ENCODE measurements at regions not wholly inside any gene's neighbourhood (a gene's known extent, or its start where the extent isn't known, plus 50 kb on each side); places are given as distances from the start of the nearest gene placed in this dataset.

- DNase-seq: no peak
Measured at GRCh38 chr4:37124800-37125199, 119.7 kb upstream of the NWD2 start.

DNA sequence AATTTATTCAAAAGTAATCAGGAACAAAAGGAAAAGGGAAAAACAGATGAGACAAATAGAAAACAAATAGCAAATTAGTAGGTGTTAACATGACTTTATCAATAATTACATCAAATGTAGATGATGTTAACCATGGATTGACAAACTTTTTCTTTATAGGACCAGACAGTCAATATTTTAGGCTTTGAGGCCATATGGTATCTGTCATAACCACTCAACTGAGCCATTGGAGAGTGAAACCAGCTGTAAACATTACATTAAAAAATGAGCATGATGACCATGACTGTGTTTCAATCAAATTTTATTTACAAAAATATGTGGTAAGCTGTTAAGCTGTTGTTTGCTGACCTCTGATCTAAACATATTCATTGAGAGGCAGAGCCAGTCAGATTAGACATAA, 118.5 kb upstream of the NWD2 start:
- no peak for DNase-seq

DNA sequence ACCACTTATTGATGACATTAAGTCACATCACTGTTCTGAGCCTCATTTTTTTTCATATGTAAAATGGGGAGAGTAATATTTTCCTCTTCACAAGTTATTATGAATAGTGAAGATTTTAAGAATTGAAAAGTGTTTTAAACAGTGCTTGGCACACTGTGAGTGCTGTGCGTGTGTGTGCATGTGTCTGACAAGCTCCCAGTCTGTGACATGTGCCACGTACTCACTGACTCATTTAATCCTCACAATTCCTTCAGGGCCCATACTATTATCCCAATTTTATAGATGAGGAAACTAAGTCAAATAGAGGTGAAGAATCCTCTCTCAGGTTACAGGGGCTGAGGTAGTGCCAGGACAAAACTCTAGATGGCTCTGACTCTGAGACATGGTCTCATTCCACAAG, 114.1 kb upstream of the NWD2 start:
- no peak for DNase-seq

- no peak for DNase-seq
Measured at GRCh38 chr4:37132351-37132974, 112.1 kb upstream of the NWD2 start.

DNA sequence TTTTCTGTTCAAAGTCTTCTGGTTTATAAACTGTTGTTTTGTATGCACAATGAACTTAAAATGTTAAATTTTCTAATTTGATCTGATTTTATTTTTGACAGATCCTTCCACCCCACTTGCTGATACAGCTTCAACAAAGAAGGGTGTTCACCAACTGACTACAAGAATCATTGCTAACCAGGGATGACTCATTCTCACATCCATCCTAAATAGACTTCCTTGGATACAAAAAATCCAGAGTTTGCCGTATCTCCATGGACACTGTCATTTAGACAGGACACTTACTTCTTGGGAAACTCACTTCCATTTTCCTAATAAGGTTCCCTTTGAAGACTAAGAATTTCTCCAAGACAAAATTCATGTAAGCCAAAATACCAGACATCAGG, 111.6 kb upstream of the NWD2 start:
- no peak for DNase-seq

GRCh38 chr4:37138019-37138653, 106.4 kb upstream of the NWD2 start:
- no peak for DNase-seq

DNA sequence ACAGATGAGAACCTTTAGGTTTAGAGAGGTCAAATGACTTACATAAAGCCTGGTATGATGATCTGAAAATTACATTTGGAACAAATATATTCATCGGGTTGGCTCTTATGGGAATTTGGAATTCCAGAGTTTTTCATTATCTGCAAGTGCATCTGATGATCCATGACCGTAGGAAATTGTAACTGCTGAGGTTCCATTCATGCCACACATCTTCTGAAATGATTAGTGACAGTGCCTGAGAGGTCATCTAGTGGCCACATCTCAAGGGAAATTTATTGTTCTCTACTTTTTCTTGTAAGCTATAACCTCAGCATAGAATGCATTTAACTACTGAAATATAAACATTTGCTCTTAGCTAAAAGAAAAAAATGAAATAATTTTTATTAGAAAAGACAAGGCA, 105.8 kb upstream of the NWD2 start:
- no peak for DNase-seq

DNA sequence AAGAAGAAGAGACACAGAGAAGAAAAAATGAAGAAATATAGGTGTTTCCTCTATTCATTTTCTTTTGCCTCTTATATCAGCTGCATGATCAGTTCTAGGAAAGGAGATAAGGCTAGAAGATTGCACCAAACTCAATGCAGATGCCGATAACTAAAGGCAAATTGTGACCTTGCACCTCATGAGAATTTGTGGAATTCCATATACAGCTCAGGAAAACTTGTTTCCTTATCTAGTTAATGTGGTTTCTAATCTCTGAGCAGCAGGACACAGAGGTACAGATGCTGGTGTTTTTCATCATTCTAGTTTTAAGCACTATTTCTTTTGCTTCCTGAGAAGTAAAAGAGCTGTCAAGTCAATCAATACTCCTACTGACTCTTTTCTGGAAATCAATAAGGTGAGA, 104.6 kb upstream of the NWD2 start:
- DNase-seq: no peak

- no peak for DNase-seq
Measured at GRCh38 chr4:37146260-37146659, 98.3 kb upstream of the NWD2 start.

DNA sequence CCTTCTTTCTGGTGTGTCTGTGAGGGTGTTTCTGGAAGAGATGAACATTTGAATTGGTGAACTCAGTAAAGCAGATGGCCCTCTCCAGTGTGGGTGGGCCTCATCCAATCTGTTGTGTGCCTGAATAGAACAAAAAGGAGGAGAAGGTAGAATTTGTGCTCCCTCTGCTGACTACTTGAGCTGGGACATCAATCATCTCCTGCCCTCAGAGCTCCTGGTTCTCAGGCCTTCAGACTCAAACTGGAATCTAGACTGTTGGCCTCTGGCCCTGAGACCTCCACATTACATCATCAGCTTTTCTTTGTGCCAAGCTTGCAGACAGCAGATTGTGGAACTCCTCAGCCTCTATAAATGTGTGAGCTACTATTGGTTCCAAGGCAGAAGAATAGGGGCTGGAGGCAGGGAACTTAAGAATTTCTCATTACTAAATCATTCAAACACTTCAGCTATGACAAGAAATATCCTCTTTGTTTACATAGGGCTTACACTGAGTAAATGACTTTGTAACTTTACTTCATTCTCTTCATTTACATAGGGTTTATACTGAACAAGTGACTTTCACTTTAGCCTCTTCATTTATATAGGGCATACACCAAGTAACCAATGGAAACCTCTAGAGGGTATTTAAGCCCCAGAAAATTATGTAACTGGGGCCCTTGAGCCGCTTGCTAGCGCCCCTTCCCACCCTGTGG, 86.9 kb upstream of the NWD2 start:
- no peak for DNase-seq

DNA sequence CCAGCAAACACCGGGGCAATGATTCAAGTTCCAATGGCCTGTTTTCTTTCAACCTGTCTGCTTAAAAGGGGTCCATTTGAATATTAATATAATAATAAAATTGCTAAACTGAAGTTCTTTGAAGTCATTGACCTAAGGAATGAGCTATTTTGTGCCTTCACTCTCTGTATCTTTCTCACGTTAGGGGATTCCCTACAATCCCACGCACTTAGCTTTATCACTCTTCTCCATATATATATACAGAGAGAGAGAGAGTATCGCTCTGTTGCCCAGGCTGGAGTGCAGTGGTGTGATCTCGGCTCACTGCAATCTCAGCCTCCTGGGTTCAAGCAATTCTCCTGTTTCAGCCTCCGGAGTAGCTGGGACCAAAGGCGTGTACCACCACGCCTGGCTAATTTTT, 83.9 kb upstream of the NWD2 start:
- no peak for DNase-seq

DNA sequence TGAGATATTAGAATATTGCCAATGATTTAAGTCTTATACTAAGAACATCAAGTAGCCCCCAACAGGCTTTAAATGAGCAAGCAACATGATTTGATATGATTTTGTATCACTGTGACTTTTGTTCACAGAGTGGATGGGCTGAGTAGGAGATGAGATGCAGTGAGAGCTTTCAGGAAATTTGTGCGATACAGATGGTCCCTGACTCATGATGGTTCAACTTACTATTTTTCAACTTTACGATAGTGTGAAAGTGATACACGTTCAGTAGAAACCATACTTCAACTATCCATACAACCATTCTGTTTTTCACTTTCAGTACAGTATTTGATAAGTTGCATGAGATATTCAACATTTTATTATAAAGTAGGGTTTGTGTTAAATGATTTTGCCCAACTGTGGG, 78.7 kb upstream of the NWD2 start:
- DNase-seq: no peak

DNA sequence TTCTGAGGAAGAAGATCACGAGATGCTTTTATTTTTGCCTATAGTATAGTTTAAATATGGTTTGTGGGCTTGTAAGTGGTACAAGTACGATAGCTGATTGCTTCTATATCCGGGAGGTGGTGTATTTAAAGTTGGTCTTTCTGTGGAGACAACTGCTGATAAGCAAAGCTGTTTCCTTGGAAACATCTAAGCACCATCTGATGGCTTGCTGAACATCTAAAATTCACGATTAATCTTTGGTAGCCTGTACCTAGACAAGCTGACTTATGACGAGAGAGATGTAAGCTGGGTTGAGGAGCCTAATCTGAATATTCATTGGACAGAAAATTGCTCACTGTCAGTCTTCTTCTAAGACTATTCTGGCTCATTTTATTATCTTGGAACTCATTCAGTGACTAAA, 74.6 kb upstream of the NWD2 start:
- no peak for DNase-seq

DNA sequence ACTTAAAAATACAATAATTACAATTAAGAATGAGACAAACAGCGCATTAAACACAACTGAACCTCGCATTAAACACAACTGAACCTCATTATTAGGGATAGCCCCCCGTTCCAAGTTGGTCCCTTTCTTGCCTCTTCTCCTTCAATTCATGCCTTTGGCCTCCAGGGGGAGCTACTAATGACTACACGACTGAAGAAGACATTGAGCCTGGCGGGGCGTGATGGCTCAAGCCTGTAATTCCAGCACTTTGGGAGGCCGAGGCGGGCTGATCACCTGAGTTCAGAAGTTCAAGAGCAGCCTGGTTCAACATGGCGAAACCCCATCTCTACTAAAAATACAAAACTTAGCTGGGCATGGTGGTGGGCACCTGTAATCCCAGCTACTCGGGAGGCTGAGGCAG, 56.4 kb upstream of the NWD2 start:
- DNase-seq: no peak

Measured in CD4-positive, alpha-beta T cell treated with Interleukin-12 subunit alpha and Interleukin-12 subunit beta, for 1 hour (primary cell).